Head of caudate nucleus (tissue), 42 donors: ENCODE measurements at regions not wholly inside any gene's neighbourhood (a gene's known extent, or its start where the extent isn't known, plus 50 kb on each side); places are given as distances from the start of the nearest gene placed in this dataset.
"Not testable (repeated sequence)": the region's sequence is repeated elsewhere in the genome, so short reads cannot be mapped to it uniquely, and the experiment has no call there.

Experiments used
- DNase-seq, 42 donors: peaks; one replicate each; pipeline versions ENCODE4 v3.0.0 to v3.0.0-alpha.2; 2020 to 2021; ENCODE audit warnings: mixed read lengths in 7 of 42
- intact Hi-C: fragments of 100-400 bp; cut with DNase I; formaldehyde crosslinking; loops from one replicate; pipeline ENCODE4 v1.15.0; 2022

DNA sequence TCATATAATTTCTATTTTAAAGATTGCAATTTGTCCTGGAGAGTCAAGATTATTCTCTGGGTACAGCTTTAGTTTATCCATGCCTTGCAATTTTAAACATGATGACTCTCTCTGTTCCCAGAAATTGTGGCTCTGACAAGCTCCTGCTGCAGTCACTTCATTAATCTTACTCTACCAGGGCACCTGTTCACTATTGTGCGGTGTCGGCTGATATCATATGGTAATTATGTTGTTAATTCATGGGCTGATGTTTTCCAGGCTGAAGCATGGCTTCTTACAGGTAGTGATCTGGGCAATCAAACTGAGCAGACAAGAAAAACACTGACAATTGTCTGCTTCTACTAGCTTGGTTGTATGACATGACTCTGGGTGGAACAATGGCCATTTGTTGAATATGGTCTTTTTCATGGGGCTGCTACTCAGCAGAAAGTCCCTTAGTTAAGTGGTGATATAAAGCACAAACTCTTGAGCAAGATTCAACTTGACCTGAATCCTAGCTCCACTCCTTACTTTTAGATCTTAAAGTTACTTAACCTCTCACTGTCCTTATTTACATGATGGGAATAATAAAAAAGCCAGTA is 230.7 kb downstream of the FAT3 start:
- DNase-seq, result peak in 1 of 42 donors; percentile 21
- intact Hi-C loops, result no loop called here

- no peak for DNase-seq
Observed at GRCh38 chr11:92457250-92457649, 232.6 kb downstream of the FAT3 start.

DNA sequence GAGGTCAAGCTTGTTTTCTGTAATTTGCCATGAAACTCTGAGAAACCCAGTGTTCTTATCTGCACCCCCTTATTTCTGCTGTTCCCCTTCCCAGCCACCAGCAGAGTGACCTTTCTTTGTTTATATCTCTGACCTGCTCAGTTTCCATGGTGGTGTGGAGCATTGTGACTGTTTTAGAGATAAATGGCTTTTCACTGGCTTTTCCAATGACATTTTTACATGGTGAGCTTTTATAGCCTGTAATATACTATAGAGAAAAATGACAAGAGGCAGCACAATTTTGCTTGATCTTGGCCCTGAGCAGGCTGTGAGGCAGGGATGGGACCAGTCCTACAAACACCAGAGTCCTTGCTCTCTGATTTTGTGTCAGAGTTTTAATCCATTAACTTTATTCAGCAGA is 233.9 kb downstream of the FAT3 start:
- intact Hi-C loops, result no loop called here
- no peak for DNase-seq

More at GRCh38 chr11:92457250-92457649, 232.6 kb downstream of the FAT3 start:
- intact Hi-C loops, result no loop called here

- DNase-seq, result no peak
- intact Hi-C loops, result no loop called here
Observed at GRCh38 chr11:92460213-92460612, 235.6 kb downstream of the FAT3 start.

- DNase-seq, result no peak
- intact Hi-C loops, result no loop called here
Observed at GRCh38 chr11:92461447-92461846, 236.8 kb downstream of the FAT3 start.

DNA sequence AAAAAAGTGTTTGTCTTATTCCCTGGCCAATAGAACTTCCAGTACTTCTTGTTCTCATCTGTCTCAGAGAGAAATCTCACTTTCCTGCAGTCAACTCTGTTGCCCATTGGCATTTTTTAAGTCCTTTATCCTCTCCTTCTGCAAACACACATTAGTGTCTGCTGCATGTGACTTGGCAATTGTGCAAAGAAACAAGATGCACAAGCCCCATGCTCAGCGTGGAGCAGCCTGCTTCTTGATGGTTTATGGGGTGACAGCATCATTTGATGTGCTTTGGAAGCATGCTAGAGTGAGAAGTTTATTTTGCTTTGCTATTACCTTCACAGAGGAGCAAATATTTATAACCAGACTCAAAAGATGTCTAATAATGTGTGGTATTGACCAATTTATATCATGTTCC is 238.2 kb downstream of the FAT3 start:
- intact Hi-C loops, result no loop called here
- DNase-seq, result no peak

GRCh38 chr11:92464822-92465221 is 240.2 kb downstream of the FAT3 start:
- intact Hi-C loops, result no loop called here
- DNase-seq, result no peak

DNA sequence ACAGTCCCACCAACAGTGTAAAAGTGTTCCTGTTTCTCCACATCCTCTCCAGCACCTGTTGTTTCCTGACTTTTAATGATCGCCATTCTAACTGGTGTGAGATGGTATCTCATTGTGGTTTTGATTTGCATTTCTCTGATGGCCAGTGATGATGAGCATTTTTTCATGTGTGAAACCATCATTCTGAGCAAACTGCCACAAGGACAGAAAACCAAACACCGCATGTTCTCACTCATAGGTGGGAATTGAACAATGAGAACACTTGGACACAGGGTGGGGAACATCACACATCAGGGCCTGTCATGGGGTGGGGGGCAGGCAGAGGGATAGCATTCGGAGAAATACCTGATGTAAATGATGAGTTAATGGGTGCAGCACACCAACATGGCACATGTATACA is 240.8 kb downstream of the FAT3 start:
- intact Hi-C loops, DNase-seq: not testable (repeated sequence)

DNA sequence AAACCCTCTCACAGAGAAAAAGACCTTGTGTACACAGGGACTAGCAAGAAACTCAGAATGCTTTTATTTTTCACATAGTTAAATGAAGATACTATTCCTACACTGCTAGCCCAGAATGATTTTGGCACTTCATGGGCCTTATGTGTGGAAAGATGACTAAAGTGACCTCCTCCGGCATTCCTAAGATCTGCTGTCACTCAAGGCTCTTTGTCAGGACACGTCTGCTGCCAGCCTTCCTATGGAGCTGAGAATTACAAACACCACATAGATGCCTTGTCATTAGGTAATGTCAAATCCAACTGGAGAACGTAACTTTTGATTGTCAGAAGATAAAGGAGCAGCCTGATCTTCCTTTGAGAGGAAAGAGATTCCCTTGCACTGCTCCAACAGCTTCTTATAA is 249.1 kb downstream of the FAT3 start:
- intact Hi-C loops, result no loop called here

GRCh38 chr11:92475316-92475715 is 250.7 kb downstream of the FAT3 start:
- intact Hi-C loops, result no loop called here
- no peak for DNase-seq

More for the DNA sequence above, 249.1 kb downstream of the FAT3 start:
- DNase-seq, result no peak

GRCh38 chr11:92475819-92476218 is 251.2 kb downstream of the FAT3 start:
- intact Hi-C loops, result no loop called here
- DNase-seq, result no peak

GRCh38 chr11:92477686-92478085 is 253.1 kb downstream of the FAT3 start:
- no peak for DNase-seq
- intact Hi-C loops, result no loop called here

- intact Hi-C loops, result no loop called here
- DNase-seq, result no peak
Observed at GRCh38 chr11:92480499-92480898, 255.9 kb downstream of the FAT3 start.

- peak in 1 of 42 donors; percentile 10 for DNase-seq
- intact Hi-C loops, result no loop called here
Observed at GRCh38 chr11:92482492-92483060, 258.0 kb downstream of the FAT3 start.

DNA sequence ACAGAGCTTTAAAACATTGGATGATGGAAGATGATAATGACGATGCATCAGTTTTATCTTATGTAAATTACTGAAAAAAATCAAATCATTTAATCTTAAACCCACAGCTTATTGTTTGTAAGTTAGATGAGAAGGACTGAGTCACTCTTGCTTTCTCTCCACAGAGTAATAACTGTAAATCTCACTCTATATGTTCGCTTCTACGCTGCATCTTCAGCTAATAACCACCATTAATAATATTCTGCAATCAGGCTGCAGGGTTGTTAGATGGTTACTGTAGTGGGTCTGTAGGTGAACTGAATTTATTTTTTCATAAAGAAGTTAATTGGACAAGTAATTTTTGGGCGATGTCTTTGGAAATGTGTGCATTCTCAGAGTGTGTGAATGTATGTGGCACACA is 260.0 kb downstream of the FAT3 start:
- no peak for DNase-seq
- intact Hi-C loops, result no loop called here

GRCh38 chr11:92489826-92490399 is 265.3 kb downstream of the FAT3 start:
- DNase-seq, result no peak
- intact Hi-C loops, result no loop called here

DNA sequence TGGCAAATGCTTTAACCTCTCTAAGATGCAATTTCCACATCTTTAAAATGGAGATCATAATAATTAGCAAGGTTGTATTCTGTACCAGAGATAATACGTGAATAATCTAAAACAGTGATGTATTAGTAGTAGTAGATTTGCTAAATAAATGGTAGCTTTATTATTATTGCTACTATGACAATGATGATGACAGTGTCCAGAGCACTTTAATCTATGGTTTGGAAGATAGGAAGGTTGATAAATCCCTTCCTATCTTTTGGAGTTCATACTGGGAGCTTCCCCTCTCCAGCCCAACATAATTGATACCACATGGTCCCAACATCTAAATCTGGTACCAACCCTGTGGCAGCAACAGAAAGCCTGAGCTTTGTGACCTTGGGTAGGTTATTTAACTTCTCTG is 267.8 kb downstream of the FAT3 start:
- DNase-seq, result no peak
- intact Hi-C loops, result no loop called here

DNA sequence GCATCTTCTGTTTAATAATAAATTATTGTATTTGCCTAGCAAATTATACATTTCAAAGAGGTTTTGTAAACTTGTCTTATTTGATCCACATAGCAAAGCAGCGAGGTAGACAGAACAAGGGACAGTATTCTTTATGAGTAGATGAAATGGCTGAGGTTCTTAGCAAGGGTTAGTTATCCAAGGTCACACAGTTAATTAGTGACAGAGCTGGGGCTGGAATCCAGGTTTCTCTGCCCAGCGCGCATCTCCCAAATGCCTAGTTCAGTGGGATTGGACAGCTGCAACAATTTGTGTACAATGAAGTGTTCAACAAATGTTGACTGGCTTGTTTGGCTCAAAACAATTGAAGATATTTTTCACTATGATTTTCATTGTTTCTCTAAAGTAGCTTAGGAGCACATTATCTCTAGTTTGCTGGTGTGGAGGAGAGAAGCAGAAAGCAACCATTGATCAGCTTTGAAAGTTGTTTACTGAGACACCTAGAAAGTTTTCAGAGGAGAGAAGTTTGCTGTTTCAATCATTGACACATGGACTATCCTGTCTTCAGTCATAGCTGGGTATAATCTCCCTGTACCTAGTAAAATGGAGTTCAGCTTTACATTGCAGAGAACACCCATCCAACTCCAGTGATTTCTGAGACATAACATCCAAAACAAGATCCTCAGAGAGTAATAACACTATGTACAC is 270.6 kb downstream of the FAT3 start:
- intact Hi-C loops, result no loop called here
- DNase-seq, result no peak

GRCh38 chr11:92500453-92500852 is 275.8 kb downstream of the FAT3 start:
- intact Hi-C loops, result no loop called here

DNA sequence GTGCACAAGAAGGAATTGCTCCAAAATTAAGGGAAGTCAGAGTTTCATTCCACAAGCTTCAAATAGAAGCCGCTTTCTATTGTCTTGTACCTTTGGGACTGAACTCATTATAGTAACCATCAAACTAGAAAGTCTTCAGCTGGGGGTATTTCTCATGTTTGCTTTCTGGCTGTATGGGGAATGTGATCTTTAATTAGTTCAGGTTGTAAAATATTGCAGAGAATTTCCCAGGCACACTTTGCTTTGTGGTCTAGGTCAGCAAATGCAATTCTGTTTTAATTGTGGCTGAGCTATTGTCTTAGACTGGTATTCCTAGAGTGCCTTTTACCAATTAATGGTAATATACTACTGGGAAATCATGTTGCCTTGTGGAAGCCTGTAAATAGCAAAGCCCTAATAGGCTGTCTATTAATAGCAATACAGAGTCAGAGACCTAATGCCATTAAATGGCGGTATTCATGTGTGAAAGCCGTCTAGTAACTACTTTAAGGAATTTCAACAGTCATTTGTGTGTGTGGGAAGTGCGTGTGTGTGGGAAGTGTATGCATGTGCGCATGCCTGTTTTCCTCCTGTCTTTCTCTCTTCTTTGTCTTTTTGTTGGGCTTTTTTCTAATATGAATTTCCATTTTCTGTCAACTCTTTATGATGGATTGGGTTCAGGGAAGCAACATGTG is 276.6 kb downstream of the FAT3 start:
- peak in 32 of 42 donors; percentile 7 to 62 (median 36) for DNase-seq
- intact Hi-C loops, result no loop called here

More at GRCh38 chr11:92500453-92500852, 275.8 kb downstream of the FAT3 start:
- DNase-seq, result no peak
